ENCODE measurements at regions not wholly inside any gene's neighbourhood (a gene's known extent, or its start where the extent isn't known, plus 50 kb on each side); places are given as distances from the start of the nearest gene placed in this dataset.

GRCh38 chr2:126510960-126511359 lies 145.0 kb upstream of the GYPC start:
- no peak for TF ChIP-seq POLR2A (IDR thresholded peaks at IDR 0.05; ENCODE audit: extremely low read depth, insufficient read length)
- TF ChIP-seq CTCF (IDR thresholded peaks at IDR 0.05; ENCODE audit: low read depth, low read length): no peak
- TF ChIP-seq, protein P1, sequence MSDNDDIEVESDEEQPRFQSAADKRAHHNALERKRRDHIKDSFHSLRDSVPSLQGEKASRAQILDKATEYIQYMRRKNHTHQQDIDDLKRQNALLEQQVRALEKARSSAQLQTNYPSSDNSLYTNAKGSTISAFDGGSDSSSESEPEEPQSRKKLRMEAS (IDR thresholded peaks at IDR 0.05; ENCODE audit: low read depth, low read length): no peak
- no peak for TF ChIP-seq MYC (IDR thresholded peaks at IDR 0.05; ENCODE audit: low read depth, low read length)

All from NB4 (cell line).